HG03354 (cell line): ENCODE measurements at regions not wholly inside any gene's neighbourhood (a gene's known extent, or its start where the extent isn't known, plus 50 kb on each side); places are given as distances from the start of the nearest gene placed in this dataset.

Experiments
- ATAC-seq: cut with Tn5 transposase; IDR thresholded peaks from one replicate; pipeline ENCODE4 v1.9.1; 2021; ENCODE audit warnings: mild to moderate bottlenecking; ENCODE audit not compliant: unreplicated experiment, poor library complexity, severe bottlenecking

DNA sequence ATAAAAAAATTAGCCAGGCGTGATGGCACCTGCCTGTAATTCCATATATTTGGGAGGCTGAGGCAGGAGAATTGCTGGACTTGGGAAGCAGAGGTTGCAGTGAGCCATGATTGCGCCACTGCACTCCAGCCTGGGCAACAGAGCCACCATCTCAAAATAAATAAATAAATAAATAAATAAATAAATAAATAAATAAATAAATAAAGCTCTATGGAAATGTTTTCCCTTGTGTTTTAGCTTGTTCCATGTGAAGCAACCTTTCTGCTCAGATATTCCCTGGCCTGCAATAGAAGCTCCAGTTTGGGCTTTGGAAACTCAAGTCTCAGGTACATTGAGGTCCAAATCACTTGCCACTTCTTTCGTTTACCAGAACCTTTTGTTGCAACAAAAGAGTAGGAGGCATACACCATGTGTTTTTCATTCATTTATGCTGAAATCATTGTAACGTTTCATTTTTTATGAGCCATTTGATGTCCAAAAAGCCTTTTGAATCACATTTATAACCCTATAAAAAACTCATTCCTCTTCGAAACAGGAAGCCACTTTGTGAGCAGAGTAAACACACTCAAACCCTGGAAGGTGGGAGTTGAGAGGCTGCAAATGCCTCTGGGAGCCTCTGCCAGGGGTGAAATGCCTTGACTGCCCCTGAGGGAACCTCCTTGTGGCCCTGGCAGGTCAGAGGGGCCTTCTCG, 376.6 kb upstream of the TBX3 start:
- ATAC-seq, result no peak

DNA sequence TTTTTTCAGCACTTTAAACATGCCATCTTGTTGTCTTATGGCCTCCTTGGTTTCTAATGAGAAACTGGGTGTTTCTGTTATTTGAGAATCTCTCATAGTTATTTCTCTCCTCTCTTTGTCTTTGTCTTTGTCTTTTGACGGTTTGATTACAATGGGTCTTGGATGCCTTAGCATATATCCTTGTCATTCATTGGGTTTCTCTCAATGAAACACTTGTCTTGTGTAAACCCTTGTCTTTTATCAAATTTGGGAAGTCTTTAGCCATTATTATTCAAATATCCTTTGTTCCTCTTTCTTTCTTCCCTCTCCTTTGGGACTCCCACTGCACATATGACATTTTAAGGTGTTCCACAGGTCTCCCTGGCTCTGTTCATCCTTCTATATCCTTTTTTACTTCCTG, 373.5 kb upstream of the TBX3 start:
- no peak for ATAC-seq

DNA sequence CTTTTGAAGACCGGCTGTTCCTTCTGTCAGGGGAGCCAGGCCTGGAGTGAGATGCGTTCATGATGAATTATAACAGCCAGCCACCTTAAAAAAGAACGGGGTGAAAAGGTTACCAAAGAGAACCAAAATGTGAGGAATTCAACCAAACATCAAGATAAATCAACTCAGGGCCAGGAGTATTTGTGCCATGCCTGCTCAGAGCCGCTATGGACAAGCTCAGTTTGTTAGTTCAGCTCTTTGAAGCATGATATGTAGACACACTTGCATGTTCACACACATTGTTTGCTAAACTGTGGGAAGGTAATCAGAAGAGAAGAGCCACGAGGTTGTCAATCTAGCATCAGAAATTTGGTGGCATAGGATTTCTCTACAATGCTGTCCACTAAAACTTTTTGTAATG, 367.4 kb upstream of the TBX3 start:
- no peak for ATAC-seq

DNA sequence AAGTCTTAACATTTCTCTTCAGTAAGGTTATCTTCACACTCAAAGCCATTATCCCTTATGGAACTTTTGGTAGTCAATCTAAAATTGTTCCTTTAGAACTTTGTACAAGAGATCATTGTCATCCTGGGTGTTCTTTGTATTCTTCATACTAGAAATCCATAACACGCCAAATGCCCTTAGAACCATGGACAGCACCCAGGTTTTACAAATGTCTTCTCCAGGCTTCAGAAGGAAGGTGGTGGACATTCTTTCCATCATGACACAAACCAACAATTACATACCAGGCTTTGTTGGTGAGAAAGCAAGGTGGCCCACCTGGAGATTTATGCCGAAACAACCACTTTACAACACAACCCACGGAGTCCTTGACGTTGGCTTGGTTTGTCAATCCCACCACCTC, 365.6 kb upstream of the TBX3 start:
- no peak for ATAC-seq

DNA sequence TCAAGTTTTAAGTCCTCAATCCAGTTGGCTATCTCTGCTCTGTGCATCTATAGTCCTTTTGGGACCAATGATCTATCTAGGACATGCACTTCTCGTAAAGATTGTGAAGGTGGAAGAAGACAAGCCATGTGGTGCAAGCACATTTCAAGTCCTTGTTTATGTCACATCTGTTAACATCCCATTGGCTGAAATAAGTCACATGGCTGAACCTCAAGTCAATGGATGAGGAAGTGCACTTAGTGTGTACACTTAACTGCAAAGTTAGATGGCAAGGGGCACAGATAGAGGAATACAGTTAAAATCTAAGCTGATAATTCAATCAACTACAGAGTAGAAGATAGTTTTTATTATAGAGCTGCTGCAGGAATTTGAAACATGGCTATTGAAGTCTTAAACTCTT, 362.8 kb upstream of the TBX3 start:
- no peak for ATAC-seq

DNA sequence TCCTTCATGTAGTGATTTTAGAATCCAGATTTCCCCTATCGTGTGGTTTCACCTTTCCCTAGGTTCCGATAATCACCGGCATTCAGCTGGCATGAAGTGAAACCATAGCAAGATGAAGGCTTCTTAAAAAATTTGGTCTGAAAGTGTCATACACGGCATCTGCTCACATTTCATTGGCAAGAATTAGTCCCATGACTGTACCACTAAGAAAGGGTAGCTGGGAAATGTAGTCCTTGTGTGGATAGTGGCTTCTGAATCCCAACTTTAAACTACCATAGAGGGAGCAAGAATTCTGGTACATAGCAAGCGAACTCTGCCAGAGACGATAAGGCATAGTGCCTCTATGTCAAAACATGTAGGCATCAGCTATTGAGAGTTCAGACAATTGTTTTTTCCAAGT, 360.1 kb upstream of the TBX3 start:
- no peak for ATAC-seq

DNA sequence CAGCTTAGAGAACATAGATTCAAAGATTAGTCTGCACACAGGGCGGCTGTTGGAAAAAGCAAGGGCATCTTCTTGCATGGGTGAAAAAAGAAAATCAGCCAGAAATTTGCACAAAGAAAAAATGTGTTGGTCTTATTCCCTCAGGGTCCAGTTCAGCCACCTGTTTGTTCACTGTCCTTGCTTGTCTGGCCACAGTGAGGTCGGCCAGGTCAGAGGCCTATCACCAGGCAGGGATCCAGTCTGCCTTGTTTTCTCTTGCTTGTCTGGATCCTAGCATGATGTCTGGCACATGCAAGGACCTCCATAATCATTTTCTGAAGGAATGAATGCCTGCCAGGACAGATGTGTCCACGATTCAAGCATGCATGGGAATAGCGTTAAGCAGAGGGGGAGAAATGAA, 359.1 kb upstream of the TBX3 start:
- no peak for ATAC-seq

DNA sequence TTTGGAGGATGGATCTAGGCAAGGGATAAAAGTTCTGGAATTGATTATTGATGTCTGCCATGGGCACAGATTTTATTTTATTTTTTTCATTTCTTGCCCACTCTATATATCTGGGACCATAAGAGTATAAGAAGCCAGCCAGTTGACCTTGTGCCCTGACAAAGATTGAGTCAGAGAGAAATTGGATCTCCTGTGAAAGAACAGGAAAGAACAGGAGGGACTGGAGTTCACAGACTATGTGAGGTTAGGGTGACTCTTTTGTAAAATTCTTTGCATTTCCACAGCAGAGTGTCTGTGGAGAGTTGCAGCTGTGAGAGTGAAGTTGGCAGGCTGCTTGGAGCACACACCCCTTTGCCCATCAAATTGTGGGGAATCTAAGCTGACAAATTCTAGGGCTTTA, 358.4 kb upstream of the TBX3 start:
- no peak for ATAC-seq

DNA sequence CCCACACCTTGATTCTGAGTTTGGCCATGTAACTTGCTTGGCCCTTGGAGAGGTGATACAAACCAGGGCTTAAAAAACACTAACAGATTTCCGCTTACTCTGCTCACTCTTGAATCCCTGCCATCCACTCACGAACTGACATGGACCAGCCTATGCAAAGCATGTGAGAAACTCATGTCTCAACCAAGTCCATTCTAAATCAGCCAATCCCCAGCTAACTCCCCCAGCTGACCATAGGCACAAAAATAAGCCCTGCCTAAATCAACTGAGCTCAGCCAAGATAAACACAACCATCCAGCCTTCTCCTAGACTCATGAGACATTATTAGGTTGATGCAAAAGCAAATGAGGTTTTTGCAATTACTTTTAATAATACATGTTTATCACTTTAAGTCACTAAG, 353.9 kb upstream of the TBX3 start:
- no peak for ATAC-seq

DNA sequence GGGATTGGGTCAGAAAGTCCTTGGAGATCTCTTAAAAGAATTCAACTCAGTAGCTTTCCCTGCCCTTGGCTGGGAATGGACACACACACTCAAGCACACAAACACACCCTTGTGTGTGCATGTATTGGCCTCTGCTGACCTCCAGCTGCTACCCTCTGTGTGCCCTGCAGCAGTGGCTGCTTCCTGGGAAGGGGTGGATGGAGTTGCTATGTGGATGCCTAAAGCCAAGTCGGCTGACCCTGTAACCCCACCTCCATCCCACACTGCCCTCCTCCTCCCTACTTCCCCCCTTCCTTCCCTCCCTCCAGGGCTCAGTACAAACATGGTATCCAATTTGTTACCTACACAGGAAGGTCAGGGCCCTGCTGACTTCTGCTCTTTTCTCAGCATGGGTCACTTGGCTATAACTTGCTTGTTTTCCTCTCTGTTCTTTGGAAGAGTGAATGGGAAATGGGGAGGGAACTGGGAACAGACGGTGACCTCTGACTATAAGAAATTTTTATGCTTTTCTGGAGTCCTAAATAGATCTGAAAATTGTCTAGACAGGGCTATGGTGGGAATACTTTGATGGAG, 351.6 kb upstream of the TBX3 start:
- no peak for ATAC-seq

DNA sequence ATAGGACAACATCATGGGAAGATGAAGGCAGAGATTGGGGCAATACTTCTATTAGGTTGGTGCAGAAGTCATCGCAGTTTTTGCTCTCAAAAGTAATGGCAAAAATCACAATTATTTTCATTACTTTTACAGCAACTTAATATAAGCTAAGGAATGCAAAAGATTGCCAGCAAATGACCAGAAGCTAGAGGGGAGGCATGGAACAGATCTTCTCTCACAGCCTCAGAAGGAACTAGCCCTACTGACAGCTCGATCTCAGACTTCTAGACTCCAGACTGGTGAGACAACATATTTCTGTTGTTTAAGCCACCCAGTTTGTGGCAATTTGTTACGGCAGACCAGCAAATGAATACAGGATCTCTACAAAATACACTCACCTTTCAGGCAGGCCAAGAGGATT, 348.5 kb upstream of the TBX3 start:
- no peak for ATAC-seq

DNA sequence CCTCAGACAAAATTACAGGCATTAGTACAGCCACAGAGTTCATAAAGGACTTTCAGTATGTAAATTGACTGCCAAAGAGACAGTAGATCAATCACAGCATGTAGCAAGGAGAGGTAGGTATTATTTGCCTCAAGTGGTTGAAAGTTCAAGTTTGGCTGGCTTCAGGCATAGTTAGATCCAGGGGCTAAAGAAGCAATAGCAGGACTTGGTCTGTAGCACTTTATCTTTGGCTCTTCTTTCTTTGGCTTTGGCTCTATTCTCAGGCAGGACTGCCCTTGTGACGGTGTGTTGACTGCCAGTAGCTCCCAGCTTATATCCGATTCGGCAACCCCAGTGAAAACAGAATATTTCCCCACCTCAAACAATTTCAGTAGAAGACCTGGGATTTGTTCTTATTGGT, 346.0 kb upstream of the TBX3 start:
- ATAC-seq, result no peak

DNA sequence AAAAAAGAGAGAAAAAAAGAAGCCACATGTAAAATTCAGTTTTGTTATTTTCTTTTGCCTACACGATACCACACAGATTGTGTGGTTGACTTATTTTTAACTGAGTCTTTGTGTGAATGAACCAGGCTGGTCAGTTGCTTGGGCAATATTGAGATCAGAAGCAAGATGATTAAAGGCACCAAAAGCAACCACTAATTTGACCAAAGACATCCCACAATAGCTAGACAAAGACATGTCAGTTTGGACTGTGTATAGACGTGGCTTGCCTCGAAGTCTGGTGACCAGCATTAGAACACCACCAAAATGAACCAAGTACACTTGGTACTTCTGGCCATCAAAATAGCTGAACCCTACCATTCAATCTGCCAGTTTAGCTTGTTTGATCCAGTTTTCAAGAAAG, 340.6 kb upstream of the TBX3 start:
- no peak for ATAC-seq

DNA sequence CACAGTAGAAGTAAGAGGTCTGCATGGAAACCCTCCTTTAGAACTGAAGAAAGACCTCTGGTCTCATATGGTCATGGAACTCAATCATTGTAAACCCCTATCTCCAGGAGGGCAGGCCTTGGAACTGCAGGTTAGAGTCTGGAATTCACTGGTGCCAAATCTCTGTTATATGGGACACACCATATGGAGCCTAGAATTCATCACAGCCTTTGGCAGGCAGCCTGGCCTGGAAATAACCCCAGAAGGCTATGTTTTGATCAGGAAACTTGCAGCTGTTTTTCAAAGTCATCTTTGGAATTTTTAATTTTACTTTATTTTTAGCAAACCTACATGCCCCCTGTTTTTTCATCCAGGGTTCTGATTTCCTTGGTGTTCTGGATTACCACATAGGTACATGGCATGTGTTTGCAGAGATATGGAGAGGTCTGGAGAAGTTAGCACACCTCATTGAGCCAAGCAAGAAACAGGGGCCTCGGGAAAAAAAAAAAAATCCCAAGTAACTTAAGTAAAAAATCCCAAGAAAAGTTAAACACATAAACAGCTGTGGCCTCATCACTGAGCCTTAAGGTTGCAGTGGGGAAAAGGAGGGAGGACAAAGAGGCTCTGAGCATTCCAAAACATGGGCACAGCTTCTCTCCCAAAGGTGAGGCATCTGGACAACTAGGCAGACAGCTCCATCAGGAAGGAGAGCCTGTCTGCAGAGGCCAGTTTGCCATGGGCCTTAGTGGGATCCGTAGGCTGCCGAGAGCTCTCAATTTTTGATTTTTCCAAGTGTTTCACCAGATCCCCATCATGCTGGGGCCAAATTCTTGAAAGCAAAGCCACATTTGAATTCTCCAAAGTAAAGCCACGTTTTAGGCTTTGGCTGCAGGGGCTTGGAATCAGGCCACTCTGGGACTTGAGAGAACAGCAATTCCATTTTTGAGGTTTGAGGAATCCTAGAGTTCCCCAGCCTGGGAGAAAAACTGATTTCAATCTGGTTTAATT, 339.6 kb upstream of the TBX3 start:
- no peak for ATAC-seq

DNA sequence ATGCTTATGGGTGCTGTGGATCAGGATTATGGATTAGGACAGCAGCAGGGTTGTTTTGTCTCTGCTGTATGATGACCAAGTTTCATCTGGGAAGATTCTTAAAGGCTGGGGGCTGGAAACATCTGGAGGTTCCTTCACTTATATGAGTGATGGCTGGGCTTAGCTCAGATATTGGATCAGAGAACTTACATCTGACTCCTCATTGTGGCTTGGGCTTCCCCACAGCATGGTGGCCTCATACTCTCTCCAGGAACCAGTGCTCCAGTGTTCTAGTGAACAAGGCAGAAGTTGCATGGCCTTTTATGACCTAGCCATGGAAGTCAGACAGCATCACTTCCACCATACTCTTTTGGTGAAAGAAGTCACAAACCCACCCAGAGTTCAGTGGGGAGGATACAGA, 336.1 kb upstream of the TBX3 start:
- no peak for ATAC-seq

DNA sequence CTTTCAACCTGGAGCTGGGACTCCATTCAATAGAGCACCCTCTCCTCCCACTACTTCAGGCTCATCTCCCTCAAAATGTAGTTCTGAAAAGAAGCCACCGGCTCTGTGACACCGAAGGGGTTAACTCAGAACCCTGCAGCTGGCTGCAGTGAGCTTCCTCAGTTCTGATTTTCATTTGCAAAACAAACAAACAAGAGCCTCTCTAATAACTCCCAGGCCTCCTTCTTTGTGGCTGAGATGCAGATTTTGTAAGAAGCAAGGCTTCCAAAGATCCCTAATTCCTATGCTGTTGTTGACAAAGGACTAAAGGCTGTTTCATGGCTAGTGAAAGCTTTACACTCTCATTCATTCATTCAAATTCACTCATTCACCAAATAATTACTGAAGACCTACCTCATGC, 333.4 kb upstream of the TBX3 start:
- ATAC-seq, result no peak

DNA sequence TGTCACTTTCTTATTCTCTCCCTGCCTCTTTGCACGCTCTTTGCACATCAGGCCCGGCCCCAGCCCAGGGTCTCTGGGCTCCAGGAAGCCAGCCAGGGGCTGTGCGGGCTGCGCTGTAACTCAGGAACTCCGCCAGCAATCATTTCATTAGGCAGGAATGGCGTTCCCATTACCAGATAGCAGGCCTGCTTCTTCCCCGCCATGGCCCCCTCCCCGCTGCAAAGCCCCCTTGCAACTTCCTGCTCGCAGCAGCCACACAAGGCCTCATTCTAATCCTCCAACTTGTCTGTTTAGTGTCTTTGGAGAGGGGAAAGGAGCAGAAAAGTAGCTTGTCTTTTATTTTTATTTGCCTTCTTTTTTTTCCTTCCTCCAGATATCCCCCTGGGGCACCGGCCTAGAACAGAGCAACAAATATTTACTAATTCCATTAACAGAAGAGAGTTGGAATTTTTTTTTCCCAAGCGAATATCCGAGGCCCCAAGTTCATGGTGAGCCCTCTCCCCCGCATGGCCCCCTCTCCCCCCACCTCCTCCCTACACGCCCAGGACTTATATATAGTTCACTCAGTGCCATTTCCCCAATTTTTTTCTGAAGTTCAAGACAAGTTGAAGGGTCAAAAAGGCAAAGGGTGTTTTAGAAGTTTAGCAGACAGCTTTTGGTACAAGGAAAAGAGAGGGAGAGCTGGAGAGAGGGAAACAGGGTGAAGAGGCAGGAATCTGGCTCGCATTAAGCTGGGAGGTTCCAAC, 329.4 kb upstream of the TBX3 start:
- ATAC-seq, result no peak

DNA sequence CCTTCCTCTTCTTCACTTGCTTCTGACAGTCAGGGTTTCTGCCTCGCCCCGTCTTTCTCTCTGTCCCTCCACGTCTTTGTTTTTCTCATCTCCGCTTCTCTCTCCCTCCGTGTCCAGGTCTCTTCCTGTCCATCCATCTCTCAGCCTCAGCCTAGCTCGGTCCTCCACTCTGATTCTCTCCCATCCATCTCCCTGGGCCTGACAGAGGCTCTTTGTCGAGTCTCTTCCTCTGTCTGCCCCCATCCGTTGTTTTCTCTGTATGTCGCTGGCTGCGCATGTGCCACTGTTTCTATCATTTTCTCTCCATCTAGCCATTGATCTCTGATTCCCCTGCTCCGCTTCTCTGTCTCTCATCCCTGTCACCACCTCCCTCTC, 328.9 kb upstream of the TBX3 start:
- no peak for ATAC-seq

DNA sequence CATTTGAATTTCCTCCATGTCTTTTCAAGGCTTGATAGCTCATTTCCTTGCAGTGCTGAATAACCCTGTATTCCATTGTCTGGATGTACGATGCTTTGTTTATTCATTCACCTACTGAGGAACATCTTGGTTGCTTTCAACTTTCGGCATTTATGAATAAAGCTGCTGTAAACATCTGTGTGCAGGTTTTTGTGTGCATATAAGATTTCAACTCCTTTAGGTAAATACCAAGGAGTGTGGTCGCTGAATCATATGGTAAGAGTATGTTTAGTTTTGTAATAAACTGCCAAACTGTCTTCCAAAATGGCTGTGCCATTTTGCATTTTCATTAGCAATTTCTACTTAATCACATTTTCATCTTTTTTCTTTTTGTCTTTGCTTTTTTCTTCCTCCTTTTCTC, 327.7 kb upstream of the TBX3 start:
- no peak for ATAC-seq

DNA sequence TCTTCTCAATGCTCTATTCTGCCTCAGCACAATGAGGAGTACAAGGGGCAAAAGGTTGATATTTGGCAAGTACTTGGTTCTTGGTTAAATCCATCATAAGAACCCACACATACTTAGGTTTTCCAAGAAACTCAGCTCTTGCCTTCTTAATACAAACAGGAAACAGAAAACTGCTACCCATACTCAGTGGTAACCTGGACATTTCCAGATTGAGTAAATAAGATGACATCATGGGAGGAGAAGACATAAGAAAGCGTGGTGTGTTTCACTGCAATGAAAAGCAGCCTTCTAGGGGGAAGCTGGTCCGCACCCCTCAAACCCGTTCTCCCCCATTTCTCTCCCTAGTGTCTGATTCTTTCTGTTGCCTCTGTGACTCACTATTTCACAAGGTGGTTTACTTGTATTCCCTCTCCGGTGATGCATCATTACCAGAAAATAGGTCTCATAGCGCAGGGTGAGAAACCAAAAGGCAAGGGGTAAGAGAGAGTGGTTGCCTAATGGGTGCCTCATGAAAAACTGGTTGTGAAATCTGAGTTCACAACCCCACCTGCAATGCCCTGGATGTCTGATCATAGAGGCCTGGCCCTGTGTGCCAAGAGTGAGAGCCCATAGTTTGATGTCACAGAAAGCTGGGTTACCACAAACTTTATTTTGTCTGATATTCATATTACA, 326.5 kb upstream of the TBX3 start:
- no peak for ATAC-seq
